ENCODE measurements at regions not wholly inside any gene's neighbourhood (a gene's known extent, or its start where the extent isn't known, plus 50 kb on each side); places are given as distances from the start of the nearest gene placed in this dataset.

DNA sequence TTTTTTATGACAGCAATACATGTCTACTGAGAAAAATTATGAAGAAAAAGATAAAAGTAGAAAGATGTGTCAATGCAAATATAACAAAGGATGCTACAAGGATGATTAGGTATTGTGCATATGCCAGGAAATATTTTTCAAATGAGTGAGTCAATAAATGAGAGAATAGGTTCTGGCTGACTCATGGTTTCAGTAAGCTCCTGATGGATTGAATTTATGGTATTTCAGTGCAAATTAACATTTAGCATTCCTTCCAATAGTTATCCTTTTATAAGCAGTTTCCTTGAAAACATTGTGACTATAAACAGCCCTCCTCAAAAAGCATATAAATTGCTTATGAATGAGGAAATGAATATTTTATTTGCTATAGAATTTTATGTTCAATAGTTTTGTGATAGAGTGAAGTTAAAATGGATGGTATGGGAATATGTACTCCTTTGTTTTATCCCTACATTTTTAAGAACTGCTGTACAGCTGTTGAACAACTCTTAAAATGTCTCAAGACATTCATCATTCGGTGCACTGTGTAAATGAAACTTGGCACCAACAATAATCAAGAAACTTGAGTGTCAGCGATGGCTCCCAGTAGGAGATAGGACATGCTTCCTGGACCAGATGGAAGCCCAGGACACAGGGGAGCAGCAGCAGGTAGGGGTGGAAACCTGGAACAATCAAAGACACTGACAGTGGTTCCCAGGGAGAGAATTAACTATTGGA is 144.7 kb downstream of the PMAIP1 start:
- no peak for TF ChIP-seq POLR2AphosphoS5 (IDR thresholded peaks at IDR 0.05)
- TF ChIP-seq, protein P1, sequence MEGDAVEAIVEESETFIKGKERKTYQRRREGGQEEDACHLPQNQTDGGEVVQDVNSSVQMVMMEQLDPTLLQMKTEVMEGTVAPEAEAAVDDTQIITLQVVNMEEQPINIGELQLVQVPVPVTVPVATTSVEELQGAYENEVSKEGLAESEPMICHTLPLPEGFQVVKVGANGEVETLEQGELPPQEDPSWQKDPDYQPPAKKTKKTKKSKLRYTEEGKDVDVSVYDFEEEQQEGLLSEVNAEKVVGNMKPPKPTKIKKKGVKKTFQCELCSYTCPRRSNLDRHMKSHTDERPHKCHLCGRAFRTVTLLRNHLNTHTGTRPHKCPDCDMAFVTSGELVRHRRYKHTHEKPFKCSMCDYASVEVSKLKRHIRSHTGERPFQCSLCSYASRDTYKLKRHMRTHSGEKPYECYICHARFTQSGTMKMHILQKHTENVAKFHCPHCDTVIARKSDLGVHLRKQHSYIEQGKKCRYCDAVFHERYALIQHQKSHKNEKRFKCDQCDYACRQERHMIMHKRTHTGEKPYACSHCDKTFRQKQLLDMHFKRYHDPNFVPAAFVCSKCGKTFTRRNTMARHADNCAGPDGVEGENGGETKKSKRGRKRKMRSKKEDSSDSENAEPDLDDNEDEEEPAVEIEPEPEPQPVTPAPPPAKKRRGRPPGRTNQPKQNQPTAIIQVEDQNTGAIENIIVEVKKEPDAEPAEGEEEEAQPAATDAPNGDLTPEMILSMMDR (IDR thresholded peaks at IDR 0.05), result no peak
- TF ChIP-seq POLR2A (IDR thresholded peaks at IDR 0.05), result no peak

Measured in breast epithelium (tissue), 3 donors.